Pancreas (tissue), 10 donors: ENCODE measurements at regions not wholly inside any gene's neighbourhood (a gene's known extent, or its start where the extent isn't known, plus 50 kb on each side); places are given as distances from the start of the nearest gene placed in this dataset.

Source experiments
- ATAC-seq, 4 donors: fragments of 200-7000 bp; cut with Tn5 transposase; one replicate each; pipeline versions ENCODE4 v1.8.0 to v1.9.1; 2020; ENCODE audit warnings: mild to moderate bottlenecking in 4 of 4, moderate library complexity in 4 of 4
- DNase-seq, 6 donors: peaks; one replicate each; pipeline ENCODE4 v3.0.0-alpha.2; 2020
- FAIRE-seq: peaks from 2 replicates; lab custom pipeline; 2012; peaks lifted over from hg19 to GRCh38; lab: Jason Lieb, UNC
- H3K27ac ChIP-seq, 4 donors: fragments of 200-600 bp; sonication (generic); 1 replicate in 3 of 4; 2 replicates in 1 of 4; pipeline versions ENCODE4 v1.5.0 to v1.8.0; 2020
- H3K27me3 ChIP-seq, 4 donors: fragments of 200-600 bp; one replicate each; pipeline ENCODE4 v1.8.0; 2021
- H3K36me3 ChIP-seq, 3 donors: fragments of 200-600 bp; sonication (generic) in 1 of 3; one replicate each; pipeline versions ENCODE4 v1.5.0 to v1.8.0; 2020 to 2021
- H3K4me1 ChIP-seq, 3 donors: fragments of 200-600 bp; one replicate each; pipeline ENCODE4 v1.8.0; 2021
- H3K4me3 ChIP-seq, 4 donors: fragments of 200-600 bp; sonication (generic) in 2 of 4; one replicate each; pipeline versions ENCODE4 v1.5.0 to v1.8.0; 2020 to 2021
- H3K9me3 ChIP-seq, 4 donors: fragments of 200-600 bp; one replicate each; pipeline ENCODE4 v1.8.0; 2021
- WGBS, 2 donors: extraction: QIAGEN DNeasy Blood & Tissue Kit; methylation state at CpG; one replicate each; pipeline ENCODE4 v1.1.7; 2013; 5-methylcytosine and 5-hydroxymethylcytosine counted together
- intact Hi-C, 3 donors: fragments of 100-400 bp; cut with DNase I; formaldehyde crosslinking; loops; one replicate each; pipeline versions ENCODE4 v1.11.1 to v1.14.2; 2022
- TF ChIP-seq, protein P1 (sequence below), 4 donors: fragments of 200-600 bp; sonication (generic) in 3 of 4; IDR thresholded peaks; one replicate each; pipeline versions ENCODE4 v1.5.0 to v1.8.0; 2021; ENCODE audit warnings: antibody characterized with exemption in 4 of 4
- donor health status: healthy with polysubstance abuse.
- donor health status: DM: no; HTN: no; CAD: no; lungs with moderate emphysema.
- donor health status: DM: no; HTN: no; CAD: no.
- donor health status: control.
- donor health status: control.
- donor health status: Bipolar disorder and iron deficiency.
- donor health status: DM: yes; HTN: yes; CAD: no.
- donor health status: DM: no; HTN: no; CAD: no.
- donor health status: DM: no; HTN: no; CAD: no.
- donor health status: DM: yes; HTN: yes; CAD: no.

DNA sequence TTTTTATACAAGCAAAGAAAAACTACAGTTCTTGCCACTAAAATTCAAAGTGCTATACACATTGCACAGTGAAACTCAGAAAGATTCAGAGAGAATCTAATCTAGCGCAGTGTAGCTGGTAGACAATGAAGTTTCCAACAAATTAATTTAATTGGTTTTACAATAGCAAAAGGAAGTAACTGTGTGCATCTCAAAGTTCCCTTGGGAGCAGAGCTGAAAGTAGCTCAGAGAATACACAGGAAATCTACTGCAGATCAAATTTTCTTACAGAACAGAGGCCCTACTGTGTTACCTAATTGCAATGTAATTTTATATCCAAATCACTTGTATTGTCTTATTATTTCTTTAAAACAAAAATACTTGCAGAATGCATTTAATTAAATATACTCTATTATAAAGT is 1396.2 kb upstream of the TENM4 start:
- WGBS, 2 donors = 80 to 90% methylated on average over 1 of the region's 1 CpG
- TF ChIP-seq, protein P1, sequence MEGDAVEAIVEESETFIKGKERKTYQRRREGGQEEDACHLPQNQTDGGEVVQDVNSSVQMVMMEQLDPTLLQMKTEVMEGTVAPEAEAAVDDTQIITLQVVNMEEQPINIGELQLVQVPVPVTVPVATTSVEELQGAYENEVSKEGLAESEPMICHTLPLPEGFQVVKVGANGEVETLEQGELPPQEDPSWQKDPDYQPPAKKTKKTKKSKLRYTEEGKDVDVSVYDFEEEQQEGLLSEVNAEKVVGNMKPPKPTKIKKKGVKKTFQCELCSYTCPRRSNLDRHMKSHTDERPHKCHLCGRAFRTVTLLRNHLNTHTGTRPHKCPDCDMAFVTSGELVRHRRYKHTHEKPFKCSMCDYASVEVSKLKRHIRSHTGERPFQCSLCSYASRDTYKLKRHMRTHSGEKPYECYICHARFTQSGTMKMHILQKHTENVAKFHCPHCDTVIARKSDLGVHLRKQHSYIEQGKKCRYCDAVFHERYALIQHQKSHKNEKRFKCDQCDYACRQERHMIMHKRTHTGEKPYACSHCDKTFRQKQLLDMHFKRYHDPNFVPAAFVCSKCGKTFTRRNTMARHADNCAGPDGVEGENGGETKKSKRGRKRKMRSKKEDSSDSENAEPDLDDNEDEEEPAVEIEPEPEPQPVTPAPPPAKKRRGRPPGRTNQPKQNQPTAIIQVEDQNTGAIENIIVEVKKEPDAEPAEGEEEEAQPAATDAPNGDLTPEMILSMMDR (IDR thresholded peaks at IDR 0.05) = no peak
- Histone ChIP-seq H3K27ac (no peak overlapping the region), H3K36me3 (no peaks in the 10 kb centered on the region), H3K27me3 (no peaks in the 10 kb centered on the region), H3K9me3 (no peaks in the 10 kb centered on the region), H3K4me3 (no peak overlapping the region), H3K4me1 (no peaks in the 10 kb centered on the region)
- intact Hi-C loops = no loop called here
- ATAC-seq (no peak), DNase-seq (no peak), FAIRE-seq (no peak)

DNA sequence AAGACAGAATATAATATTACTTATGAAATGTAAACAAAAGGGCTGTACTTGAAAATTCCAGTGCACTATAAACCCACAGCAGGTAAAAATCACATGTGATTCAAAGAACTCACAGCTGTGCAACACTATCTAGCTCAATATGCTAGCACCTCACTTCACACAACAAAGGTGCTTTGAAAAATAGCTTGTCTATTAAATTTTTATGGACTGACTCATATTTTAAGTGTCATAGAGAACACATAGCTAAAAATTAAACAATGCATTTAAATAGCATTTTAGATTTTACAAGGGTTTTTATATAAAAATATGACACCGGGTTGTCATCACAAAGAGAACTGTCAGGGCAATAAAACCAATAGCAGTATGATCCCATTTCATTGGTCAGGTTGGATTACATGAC is 1390.5 kb upstream of the TENM4 start:
- no peaks in the 10 kb centered on the region for H3K36me3 ChIP-seq
- no peak for FAIRE-seq
- H3K4me1 ChIP-seq = no peaks in the 10 kb centered on the region
- no peak for DNase-seq
- no peak overlapping the region for H3K27ac ChIP-seq
- ATAC-seq = no peak
- 71 to 91% methylated on average over 1 of the region's 1 CpG for WGBS, 2 donors
- no peak overlapping the region for H3K4me3 ChIP-seq
- no peaks in the 10 kb centered on the region for H3K9me3 ChIP-seq
- H3K27me3 ChIP-seq = no peaks in the 10 kb centered on the region
- intact Hi-C loops = no loop called here
- TF ChIP-seq, protein P1 (IDR thresholded peaks at IDR 0.05) = no peak

DNA sequence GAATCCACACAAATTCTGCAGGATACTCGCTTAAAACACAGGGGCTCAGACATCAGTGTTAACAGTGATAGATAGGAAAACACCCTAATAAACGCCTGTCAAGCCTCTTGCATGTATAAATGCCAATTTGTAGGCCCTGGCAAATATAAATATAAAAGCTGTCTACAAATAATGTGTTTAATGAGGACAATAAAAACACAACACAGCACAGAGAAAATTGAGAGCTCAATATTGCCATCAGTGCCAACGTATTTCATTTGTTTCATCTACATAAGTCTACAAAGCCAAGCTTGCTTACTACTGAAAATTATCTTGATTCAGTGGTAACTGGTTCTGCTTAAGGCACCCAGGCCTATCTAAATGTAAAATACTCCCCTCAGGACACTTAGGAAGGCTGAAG is 1387.0 kb upstream of the TENM4 start:
- intact Hi-C loops = no loop called here
- Histone ChIP-seq H3K9me3 (no peaks in the 10 kb centered on the region), H3K4me1 (no peaks in the 10 kb centered on the region), H3K4me3 (no peak overlapping the region), H3K27ac (no peak overlapping the region), H3K36me3 (no peaks in the 10 kb centered on the region), H3K27me3 (no peaks in the 10 kb centered on the region)
- no peak for DNase-seq
- WGBS, 2 donors = 47 to 64% methylated on average over 3 of the region's 3 CpGs
- ATAC-seq = no peak
- no peak for FAIRE-seq
- TF ChIP-seq, protein P1 (IDR thresholded peaks at IDR 0.05) = no peak

DNA sequence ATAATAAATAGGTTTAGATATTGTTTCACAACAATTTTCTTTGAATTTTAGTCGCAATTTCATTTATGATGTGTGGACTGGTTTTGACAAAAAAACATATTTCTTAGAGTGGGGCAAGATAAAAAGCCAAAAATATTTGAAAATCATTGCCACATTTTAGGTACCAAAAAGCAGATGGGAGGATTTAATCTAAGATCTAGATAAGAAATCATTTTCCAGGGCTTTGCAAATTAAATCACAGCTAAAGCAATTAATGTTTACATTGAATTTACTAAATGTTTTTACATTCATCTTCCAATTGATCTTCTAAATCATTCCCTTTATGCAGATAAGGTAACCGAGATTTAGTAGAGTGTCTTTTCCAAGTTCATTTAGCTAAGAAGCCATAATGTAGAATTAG is 1386.0 kb upstream of the TENM4 start:
- TF ChIP-seq, protein P1 (IDR thresholded peaks at IDR 0.05) = no peak
- H3K4me3 ChIP-seq = no peak overlapping the region
- DNase-seq (no peak), ATAC-seq (no peak), FAIRE-seq (no peak)
- WGBS, 2 donors = 62 to 68% methylated on average over 2 of the region's 2 CpGs
- H3K9me3 ChIP-seq = no peaks in the 10 kb centered on the region
- no peaks in the 10 kb centered on the region for H3K36me3 ChIP-seq
- H3K27me3 ChIP-seq = no peaks in the 10 kb centered on the region
- H3K27ac ChIP-seq = no peak overlapping the region
- no peaks in the 10 kb centered on the region for H3K4me1 ChIP-seq
- intact Hi-C loops = no loop called here

DNA sequence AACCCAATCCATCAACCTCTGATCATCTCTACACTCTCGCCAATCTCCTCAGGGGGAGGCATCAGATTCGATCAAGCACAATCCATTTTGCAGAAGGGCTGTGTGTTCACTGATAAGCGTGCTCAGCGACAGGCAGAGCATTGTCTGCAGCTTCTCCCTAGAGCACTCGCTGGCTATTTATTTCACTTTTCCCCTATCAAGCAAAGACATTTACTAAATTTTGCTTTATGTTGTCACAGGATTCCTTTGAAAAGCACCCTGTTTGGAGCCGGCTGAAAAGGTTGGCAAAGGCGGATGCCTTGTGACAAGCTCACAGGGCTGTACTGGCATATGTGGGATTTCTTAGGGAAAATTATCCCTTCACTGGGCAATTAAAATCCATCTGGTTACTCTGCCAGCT is 1381.5 kb upstream of the TENM4 start:
- no peaks in the 10 kb centered on the region for H3K27me3 ChIP-seq
- TF ChIP-seq, protein P1 (IDR thresholded peaks at IDR 0.05) = no peak
- H3K36me3 ChIP-seq = no peaks in the 10 kb centered on the region
- H3K4me3 ChIP-seq = no peak overlapping the region
- H3K4me1 ChIP-seq = no peaks in the 10 kb centered on the region
- no peaks in the 10 kb centered on the region for H3K9me3 ChIP-seq
- no peak overlapping the region for H3K27ac ChIP-seq
- FAIRE-seq (no peak), ATAC-seq (no peak), DNase-seq (no peak)
- intact Hi-C loops = no loop called here
- 55 to 69% methylated on average over 7 of the region's 7 CpGs for WGBS, 2 donors
